ENCODE measurements at regions not wholly inside any gene's neighbourhood (a gene's known extent, or its start where the extent isn't known, plus 50 kb on each side); places are given as distances from the start of the nearest gene placed in this dataset.

GRCh38 chr12:20282401-20282800 lies 85.9 kb upstream of the PDE3A start:
- no peak for DNase-seq

- no peak for DNase-seq
Measured at GRCh38 chr12:20283482-20283881, 84.9 kb upstream of the PDE3A start.

- no peak for DNase-seq
Measured at GRCh38 chr12:20289520-20289919, 78.8 kb upstream of the PDE3A start.

- no peak for DNase-seq
Measured at GRCh38 chr12:20300457-20300856, 67.9 kb upstream of the PDE3A start.

DNA sequence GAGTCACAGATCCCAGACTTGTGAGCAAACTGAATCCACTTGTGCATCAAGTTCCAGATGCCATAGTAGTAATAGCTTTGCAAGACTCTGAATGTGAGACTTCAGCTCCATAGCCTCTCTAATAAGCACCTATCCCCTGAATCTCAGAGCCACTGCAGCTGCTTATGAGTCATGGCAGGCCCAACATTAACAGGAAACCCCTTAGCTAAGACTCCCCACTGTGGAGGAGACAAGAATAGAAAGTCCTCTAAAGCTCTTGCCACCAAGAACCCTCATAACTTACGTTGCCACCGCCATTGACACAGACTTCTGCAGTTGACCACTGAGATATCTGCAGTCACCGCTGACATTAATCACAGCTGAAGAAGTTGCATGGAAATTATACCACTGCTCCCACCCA lies 62.9 kb upstream of the PDE3A start:
- no peak for DNase-seq

- no peak for DNase-seq
Measured at GRCh38 chr12:20309504-20310148, 58.7 kb upstream of the PDE3A start.

DNA sequence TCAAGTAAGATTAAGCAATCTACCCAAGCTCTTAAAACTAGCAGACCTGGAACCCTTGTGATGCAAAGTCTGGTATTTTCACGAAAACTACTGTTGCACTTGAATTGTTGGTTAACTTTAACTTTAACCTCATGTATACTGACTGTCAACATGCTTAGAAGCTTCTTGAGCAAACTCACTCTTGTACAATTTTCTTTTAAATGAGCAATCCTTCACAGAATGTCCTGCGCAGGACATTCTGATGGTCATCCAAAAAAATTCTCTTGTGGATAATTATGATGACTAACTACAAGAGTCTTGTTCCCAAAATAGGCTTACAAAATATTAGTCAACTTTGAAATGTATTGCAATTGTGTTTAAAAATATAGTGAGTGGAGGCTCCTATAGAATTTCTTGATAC lies 54.0 kb upstream of the PDE3A start:
- DNase-seq, result no peak

DNA sequence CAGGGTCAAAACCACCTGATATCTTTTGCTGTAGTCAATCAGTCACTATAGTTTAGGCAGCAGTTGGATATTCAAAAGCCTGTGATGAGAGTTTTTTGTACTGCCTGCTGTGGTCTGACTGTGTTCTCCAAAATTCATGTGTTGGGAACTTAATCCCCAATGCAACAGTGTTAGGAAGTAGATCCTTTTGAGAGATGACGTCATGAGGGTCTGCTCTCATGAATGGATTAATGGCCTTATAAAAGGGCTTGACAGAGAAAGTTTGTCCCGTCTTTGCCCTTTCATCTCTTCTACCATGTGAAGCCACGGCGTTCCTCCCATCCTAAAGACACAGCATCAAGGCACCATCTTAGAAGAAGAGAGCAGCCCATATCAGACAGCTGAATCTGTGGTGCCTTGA lies 50.8 kb upstream of the PDE3A start:
- DNase-seq, result no peak

All from activated CD4-positive, alpha-beta T cell treated with anti-CD3 and anti-CD28 coated beads, Interleukin-2, amount 50 U/mL, for 1 hour (primary cell).